Glutamatergic neuron (in vitro differentiated cells): ENCODE measurements at regions not wholly inside any gene's neighbourhood (a gene's known extent, or its start where the extent isn't known, plus 50 kb on each side); places are given as distances from the start of the nearest gene placed in this dataset.

Experiments
- DNase-seq: peaks from one replicate; pipeline ENCODE4 v3.0.0; 2022
- H3K27ac Mint-ChIP-seq: one replicate; pipeline ENCODE4 v1.8.0; 2020; ENCODE audit warnings: mild to moderate bottlenecking, mixed read lengths, inconsistent platforms; ENCODE audit not compliant: unreplicated experiment
- H3K27me3 Mint-ChIP-seq: one replicate; pipeline ENCODE4 v1.8.0; 2020; ENCODE audit warnings: mild to moderate bottlenecking, moderate library complexity, mixed read lengths, inconsistent platforms; ENCODE audit not compliant: unreplicated experiment
- H3K36me3 Mint-ChIP-seq: one replicate; pipeline ENCODE4 v1.8.0; 2020; ENCODE audit warnings: mild to moderate bottlenecking, mixed read lengths, inconsistent platforms; ENCODE audit not compliant: unreplicated experiment
- H3K4me1 Mint-ChIP-seq: one replicate; pipeline ENCODE4 v1.8.0; 2020; ENCODE audit warnings: mild to moderate bottlenecking, low read depth, mixed read lengths, inconsistent platforms; ENCODE audit not compliant: unreplicated experiment
- H3K4me3 Mint-ChIP-seq: one replicate; pipeline ENCODE4 v1.8.0; 2020; ENCODE audit warnings: mild to moderate bottlenecking, mixed read lengths, inconsistent platforms; ENCODE audit not compliant: unreplicated experiment
- H3K9me3 Mint-ChIP-seq: one replicate; pipeline ENCODE4 v1.8.0; 2020; ENCODE audit warnings: mild to moderate bottlenecking, moderate library complexity, mixed read lengths, inconsistent platforms; ENCODE audit not compliant: unreplicated experiment
- TF ChIP-seq, protein P1 (sequence below): fragments of 200-600 bp; sonication (generic); IDR thresholded peaks from one replicate; pipeline ENCODE4 v1.5.0; 2021; ENCODE audit not compliant: partially characterized antibody, unreplicated experiment

DNA sequence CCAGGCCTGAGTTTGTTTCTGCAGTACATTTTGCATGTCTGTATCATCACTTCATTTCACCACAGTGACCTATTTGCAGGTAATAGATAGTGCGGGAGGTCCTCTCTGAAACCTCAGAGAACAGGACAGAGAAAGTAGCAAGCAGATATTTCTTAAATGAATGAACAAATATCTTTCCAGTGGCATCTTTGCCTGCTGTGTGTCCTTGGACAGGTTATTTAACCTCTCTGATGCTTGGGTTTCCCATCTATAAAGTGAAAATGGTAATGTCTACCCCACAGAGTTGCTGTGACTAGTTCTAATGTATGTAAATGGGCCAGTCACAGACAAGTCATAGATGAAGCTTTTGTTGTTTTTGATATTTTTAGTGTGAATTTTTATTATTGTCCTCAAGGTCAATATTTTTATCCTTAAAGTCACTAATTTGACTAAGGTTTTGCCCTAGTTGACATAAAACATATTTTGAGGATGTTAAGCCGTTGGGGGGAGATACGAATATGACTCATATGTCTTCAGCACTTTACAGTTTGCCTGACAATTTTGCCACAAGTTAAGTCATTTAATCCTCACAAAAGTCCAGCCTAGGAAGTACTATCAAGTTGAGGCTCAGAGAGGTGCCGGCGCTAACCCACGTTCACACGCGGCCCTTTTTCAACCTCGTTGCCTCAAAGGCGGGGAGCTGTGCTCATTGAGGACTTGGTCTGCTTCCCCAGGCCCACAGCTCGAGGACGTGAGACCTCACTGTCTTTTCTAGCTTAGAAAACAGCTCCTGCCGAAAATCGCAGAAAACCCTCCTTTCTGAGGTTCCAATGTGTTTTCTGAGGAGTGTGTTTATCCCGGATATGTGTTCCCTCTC, 126.7 kb upstream of the STX18 start:
- no peak overlapping the region for H3K4me3 Mint-ChIP-seq
- no peak overlapping the region for H3K27ac Mint-ChIP-seq
- peaks cover 11% of the 10 kb centered on the region for H3K27me3 Mint-ChIP-seq
- no peak for DNase-seq
- peaks cover 2% of the 10 kb centered on the region for H3K9me3 Mint-ChIP-seq
- TF ChIP-seq, protein P1, sequence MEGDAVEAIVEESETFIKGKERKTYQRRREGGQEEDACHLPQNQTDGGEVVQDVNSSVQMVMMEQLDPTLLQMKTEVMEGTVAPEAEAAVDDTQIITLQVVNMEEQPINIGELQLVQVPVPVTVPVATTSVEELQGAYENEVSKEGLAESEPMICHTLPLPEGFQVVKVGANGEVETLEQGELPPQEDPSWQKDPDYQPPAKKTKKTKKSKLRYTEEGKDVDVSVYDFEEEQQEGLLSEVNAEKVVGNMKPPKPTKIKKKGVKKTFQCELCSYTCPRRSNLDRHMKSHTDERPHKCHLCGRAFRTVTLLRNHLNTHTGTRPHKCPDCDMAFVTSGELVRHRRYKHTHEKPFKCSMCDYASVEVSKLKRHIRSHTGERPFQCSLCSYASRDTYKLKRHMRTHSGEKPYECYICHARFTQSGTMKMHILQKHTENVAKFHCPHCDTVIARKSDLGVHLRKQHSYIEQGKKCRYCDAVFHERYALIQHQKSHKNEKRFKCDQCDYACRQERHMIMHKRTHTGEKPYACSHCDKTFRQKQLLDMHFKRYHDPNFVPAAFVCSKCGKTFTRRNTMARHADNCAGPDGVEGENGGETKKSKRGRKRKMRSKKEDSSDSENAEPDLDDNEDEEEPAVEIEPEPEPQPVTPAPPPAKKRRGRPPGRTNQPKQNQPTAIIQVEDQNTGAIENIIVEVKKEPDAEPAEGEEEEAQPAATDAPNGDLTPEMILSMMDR, result no peak
- H3K4me1 Mint-ChIP-seq, result no peaks in the 10 kb centered on the region
- no peaks in the 10 kb centered on the region for H3K36me3 Mint-ChIP-seq

DNA sequence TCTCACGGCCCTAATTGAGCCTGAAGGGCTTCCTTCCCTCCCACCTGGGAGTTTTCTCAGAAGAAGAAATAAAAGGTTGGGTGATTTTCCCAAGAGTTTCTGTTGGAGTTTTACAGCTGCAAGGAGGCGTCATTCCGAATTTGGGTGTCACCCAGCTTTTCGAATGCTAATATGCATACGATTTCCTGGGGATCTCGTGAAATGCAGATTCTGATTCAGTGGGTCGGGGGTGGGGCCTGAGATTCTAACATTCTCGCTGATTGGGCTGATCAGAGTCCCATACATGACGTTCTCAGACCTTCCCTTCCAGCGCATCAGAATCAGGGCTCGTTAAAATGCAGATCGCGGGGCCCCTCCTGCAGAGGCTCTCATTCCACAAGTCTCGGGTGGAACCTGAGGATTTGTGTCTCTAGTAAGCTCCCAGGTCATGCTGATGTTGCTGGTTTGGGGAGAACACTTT, 125.8 kb upstream of the STX18 start:
- H3K27ac Mint-ChIP-seq, result no peak overlapping the region
- no peak overlapping the region for H3K4me3 Mint-ChIP-seq
- no peaks in the 10 kb centered on the region for H3K4me1 Mint-ChIP-seq
- peaks cover 7% of the 10 kb centered on the region for H3K27me3 Mint-ChIP-seq
- peaks cover 2% of the 10 kb centered on the region for H3K9me3 Mint-ChIP-seq
- TF ChIP-seq, protein P1, result no peak
- no peaks in the 10 kb centered on the region for H3K36me3 Mint-ChIP-seq
- DNase-seq, result no peak

DNA sequence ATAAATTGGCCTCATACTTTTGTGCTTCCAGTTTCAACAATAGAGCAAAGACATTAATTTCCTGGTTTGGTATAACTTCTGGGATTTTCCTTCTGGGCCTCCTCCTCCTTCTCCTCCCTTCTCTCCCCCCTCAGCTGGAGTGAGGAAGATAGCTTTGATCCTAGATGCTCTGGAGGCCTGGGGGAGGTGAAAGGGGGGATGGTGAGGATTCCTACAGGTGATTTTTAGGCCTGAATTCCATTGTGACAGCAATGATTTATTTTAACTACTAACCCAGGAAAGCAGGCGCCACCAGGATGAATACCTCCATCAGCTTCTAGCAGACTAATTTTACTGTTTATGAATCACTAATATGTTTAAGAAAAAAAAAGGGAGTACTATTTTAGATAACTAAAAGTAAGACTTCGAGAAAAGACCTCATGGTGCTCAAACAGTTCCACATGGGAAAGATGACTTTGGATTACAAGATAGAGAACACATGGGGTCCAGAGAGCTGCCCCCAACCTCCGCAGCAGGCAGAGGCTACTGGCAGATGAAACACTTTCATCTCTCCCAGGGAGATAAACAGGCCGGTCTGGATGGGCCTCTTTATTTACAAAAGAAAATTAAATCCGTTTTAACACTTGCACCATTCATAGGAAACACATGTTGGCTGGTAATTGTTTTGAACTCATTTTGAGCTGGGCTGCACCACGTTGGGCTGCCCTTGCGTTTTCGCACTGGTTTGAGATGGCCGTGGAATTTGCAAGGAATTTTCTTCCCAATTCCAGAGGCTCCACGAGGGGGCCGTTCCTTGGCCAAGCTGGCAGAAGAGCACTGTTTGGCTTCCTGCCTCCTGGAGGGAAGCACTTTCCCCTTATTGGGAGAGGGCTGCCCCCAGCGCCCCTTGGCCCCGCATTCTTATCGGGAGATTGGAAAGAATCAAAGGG, 125.1 kb upstream of the STX18 start:
- TF ChIP-seq, protein P1, result no peak

DNA sequence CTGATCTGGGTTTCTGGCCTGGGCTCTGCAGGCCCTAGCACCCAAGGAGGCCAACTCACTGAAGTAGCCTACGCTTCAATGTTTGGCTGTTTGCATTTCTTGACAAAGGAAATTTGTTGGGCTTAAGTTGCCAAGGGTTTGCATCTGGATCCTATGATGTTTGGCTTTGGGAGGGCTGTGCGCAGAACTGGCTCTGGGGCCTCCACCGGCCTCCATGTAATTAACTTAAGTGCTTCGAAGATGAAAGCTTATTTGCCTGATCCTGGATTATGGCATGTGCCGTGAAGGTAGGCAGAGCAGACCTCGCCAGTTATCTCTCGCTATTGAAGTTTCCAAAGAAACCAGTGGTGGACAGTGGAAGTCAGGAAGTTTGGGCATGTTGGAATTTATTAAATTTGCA, 124.3 kb upstream of the STX18 start:
- DNase-seq, result no peak
- TF ChIP-seq, protein P1, result no peak
- Mint-ChIP-seq H3K9me3 (peaks cover 2% of the 10 kb centered on the region), H3K27ac (no peak overlapping the region), H3K4me3 (no peak overlapping the region), H3K4me1 (no peaks in the 10 kb centered on the region), H3K36me3 (no peaks in the 10 kb centered on the region), H3K27me3 (peaks cover 7% of the 10 kb centered on the region)

More for the DNA sequence above, 125.1 kb upstream of the STX18 start:
- Mint-ChIP-seq H3K4me3 (no peak overlapping the region), H3K27ac (no peak overlapping the region), H3K36me3 (no peaks in the 10 kb centered on the region), H3K27me3 (peaks cover 7% of the 10 kb centered on the region), H3K9me3 (peaks cover 2% of the 10 kb centered on the region), H3K4me1 (no peaks in the 10 kb centered on the region)
- DNase-seq, result no peak
